ENCODE measurements at regions not wholly inside any gene's neighbourhood (a gene's known extent, or its start where the extent isn't known, plus 50 kb on each side); places are given as distances from the start of the nearest gene placed in this dataset.
A peak's percentile ranks its signal among the peaks of the same experiment; 100 is the strongest.

DNA sequence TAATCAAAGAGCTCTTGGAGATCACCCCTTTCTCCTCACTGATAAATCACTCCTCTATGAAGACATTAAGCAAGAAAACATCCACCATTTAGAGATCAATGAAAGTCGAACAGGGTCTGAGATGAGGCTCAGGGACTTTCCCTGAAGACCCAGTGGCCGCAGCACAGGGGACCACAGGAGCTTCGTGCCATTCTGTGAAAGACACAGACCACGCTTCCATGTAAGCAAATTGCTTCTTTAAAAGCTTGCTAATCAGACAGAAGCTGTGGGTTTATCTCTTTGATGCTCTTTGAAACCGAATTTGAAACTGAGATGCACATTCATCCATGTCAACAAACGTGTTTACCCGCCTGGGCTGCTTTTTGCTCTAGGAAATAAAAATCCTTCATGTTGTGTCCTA is 231.9 kb upstream of the PPP2R2D start:
- no peak for DNase-seq (ENCODE audit: low read depth, low spot score)

DNA sequence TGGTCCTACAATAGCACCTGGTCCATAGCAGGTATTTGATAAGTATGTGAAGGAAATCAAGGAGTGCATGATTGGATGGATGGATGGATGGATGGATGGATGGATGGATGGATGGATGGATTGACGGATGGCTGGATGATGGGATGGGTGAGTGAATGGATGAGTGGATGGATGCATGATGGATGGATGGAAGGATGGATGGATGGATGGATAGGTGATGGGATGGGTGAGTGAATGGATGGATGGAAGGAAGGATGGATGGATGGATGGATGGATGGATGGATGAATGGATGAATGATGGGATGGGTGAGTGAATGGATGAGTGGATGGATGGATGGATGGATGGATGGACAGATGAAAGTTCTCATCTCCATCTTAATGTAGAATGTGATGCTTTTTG is 231.0 kb upstream of the PPP2R2D start:
- DNase-seq (ENCODE audit: low read depth, low spot score), result no peak

DNA sequence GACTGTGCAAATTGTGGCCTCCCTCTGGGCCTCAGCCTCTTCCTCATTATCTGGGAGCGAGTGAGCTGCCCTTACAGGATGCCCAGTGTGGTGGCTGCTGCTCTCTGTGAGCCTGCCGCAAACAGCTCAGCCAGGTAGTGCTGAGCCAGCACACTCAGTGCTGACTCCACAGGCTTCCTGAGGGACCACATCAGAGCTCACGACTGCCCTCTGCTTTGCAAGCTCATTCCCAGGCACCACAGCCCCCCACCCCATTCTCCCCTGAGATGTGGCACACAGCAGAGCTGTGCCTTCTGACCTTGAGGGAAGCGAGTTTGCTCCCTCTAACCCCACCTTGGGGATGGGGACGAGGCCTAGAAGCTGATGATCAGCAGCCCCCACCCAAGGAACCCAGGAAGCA is 230.5 kb upstream of the PPP2R2D start:
- no peak for DNase-seq (ENCODE audit: low read depth, low spot score)

DNA sequence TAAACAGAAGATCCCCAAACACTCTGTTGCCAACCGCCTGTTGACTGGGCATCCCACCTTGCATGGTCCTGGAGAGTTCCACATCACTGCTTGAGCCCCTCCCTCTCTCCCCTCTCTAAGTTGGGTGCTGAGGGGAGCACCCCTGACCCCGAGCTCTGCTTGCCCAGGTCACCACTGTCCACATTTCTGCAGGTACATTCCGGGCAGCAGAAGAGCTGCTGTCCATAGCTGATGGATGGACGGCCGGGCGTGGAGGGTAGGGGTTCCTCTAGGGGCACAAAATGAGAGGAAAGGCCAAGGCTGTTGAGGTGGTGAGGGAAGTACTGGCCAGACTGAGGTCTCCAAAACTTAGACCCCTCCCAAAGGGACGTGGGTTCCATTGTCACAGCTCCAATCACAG is 227.4 kb upstream of the PPP2R2D start:
- no peak for DNase-seq (ENCODE audit: low read depth, low spot score)

DNA sequence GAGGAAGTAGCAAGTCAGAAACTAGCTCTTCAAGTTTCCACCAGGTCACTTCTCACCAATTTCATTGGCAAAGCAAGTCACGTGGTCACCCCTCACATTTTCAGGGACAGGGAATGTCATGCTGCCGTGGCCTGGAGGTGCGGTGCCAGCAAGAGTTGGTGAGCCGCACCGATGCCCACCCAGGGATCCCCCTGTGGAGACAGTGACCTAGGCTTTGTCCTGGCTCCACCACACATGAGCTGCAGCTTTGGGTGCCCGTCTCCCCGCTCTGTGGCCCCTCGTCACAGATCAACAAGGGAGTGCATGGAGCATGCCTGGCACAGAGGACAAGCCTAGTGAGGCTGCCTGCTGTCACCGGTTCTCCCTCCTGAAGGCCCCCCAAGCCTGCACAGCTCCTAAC is 226.7 kb upstream of the PPP2R2D start:
- DNase-seq (ENCODE audit: low read depth, low spot score), result no peak

DNA sequence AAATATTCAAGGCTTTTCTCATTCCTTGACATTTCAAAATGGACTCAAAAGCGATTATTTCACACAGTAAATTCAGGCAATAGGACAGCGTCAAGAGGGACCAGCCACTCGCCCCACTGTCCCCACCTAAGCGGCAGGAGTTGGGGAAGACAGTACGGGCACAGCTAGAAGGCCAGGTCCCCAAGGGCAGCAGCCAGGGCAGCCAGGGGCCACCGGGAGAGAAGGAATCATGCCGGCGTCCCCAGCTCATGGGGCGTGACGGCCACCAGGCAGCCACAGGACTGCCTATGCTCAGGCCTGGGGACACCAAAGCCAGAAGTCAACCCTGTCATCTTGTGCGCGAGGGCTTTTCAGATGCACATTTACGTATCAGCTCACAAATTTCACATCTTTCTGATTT is 225.7 kb upstream of the PPP2R2D start:
- DNase-seq (ENCODE audit: low read depth, low spot score), result no peak

DNA sequence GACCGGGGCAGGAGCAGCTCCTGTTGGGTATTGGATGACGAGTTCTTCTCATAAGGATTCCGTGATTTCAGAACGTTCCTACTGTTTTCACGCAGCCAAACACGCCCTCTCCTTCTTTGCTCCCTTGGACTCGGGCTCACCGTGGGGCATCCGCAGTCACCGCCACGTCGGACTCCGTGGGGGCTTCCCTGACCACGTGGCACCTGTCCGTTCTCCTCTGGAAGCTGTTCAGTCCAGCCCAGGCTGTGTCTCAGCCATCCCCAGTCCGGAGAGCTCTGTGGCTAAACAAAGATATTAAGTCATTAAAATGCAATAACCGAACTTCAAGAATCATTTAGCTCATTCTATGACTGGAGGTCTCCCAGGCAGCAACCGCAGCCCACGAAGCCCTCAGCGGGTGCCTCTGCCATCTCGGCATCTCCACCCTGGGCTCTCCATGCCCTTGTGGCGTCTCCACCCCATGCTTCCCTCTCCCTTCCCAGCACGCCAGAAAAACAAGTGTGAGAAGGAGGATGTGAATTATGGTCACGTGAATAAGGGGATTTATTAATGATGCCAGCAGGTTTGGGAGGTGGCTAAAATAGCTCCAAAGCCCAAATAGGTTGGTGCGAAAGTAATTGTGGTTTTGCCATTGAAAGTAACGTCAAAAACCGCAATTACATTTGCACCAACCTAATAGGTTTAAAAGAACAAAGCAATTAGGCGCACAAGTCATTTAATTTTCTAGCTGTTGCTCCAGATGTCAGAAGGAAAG is 224.6 kb upstream of the PPP2R2D start:
- DNase-seq (ENCODE audit: low read depth, low spot score), result no peak

DNA sequence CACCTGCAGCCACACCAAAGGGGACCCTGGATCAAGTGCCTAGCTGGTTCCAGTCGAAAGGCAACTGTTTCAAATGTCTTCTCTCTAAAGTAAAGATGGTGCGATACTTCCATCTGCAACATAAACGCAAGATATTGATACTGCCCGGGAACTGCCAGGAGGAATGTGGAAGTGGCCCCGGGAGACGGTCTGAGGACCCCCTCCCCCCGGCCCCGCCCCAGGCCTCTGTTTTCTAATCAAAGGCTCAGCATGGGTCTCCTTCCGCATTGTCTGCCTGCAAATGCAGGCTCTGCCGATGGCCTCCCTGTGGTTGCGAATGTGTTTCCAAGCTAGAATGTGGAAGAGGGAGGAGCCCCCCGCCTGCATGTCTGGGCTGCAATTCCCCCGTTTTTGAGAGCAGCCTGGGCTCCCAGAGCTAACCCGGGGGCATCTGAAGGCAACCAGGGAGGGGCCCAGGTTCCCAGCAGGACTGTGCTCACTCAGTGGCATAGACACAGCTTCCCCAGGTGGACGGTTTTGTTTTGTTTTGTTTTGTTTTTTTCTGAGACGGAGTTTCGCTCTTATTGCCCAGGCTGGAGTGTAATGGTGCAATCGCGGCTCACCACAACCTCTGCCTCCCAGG is 223.9 kb upstream of the PPP2R2D start:
- DNase-seq (ENCODE audit: low read depth, low spot score), result peak; percentile 86

DNA sequence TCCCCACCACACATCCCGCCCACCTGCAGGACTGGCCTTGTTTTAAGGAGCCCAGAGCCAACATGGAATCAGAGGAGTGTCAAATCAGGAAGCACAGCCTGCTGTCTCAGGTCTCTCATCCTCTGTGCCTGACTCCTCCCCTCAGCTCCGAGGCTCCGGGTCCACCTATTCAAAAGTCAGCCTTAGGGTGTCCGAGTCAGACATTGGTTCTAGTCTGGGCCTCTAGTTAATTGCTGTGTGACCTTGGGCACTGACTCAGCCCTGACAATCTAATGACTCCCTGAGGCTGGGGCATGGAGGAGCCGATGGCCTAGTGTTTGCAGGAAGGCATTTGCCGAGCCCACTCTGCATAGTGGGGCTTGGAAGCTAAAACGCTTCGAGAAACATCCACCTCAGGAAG is 223.1 kb upstream of the PPP2R2D start:
- DNase-seq (ENCODE audit: low read depth, low spot score), result peak; percentile 84

DNA sequence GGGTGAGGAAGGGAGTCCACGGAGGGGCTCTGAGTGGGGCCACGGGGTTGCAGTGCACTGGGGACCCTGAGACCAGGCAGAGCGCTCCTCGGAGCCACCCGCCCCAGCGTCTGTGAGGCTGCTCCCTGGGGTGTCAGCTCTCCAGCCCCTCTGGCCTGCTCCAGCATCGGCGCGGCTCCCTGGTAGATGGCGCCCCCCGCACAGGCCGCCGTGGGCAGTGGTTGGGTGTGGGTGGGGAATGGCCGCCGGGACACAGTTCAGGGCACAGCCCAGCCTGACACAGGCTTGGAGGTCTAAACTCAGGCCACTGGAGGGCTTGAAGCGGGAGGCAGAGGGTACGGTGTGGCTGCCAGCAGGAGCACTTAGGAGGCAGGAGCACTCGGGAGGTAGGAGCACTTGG is 222.6 kb upstream of the PPP2R2D start:
- no peak for DNase-seq (ENCODE audit: low read depth, low spot score)

DNA sequence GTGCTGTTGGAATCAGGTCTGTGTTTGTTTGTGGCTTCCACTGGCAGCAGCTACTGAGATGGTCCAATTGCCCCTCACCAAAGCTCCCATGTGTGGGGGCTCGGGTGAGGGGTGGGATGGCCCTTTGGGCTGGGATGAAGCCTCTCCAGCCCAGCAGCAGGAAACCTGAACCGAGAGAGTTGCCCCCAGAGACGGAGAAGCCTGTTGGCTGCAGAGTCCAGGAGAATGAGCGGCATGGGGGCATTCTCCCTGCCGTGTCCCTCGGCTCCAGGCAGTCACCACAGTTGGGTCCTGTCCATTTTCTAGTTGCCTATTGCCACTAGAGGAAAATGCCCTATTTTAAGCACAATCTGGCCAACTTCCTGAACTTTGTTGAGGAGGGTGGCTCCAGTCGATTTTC is 222.2 kb upstream of the PPP2R2D start:
- DNase-seq (ENCODE audit: low read depth, low spot score), result no peak

DNA sequence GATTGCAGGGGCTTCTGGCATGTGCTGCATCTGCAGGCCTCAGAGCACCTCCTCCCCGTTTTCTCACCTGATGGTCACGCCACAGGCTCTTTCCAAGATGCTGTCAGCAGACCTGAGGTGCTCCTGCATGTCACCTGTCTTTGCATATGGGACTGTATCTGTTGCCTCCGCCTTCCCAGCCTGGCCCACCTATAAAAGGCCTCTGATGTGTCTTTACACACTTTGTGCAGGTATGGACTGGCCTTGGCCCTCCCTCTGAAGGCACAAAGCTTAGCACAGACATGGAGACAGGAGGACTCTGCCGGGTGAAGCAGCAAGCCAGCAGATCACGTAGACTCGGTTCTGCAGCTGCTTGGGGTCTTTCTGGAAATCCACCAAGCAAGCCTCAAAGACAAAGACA is 220.9 kb upstream of the PPP2R2D start:
- DNase-seq (ENCODE audit: low read depth, low spot score), result no peak

DNA sequence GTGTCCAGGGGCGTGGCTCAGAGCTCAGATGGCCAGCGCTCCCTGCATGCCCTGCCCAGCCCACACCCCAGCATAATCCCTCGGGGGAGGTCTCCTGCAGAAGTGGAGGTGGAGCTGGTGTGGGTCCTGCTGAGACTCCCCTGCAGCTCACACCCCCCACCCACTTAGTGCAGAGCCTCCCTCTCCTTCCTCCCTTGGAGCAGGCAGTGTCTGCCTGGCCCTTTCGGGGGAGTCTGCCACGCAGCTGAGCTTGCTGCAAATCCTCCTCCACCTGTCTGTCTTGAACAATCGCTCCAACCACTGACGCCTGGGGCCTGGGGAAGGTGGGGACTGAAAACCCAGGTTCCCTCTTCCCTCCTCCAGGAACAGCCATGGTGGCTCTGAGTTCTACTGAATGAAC is 219.7 kb upstream of the PPP2R2D start:
- DNase-seq (ENCODE audit: low read depth, low spot score), result no peak

DNA sequence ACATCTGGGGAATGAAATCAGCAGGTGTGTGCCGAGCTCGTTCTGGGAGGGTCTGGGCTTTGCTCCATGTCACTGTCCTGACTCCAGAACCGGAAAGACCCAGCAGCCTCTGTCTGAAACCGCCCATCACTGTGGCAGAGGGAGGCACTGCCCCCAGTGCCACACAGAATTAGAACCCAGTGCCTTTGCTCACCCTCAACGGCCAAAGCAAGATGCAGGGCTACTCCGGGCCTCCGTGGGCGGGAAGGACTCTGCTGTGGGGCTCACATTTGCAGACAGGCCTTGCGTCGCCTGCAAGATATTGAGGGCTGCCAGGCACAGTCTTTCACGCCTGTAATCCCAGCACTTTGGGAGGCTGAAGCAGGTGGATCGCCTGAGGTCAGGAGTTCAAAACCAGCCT is 219.2 kb upstream of the PPP2R2D start:
- DNase-seq (ENCODE audit: low read depth, low spot score), result no peak

DNA sequence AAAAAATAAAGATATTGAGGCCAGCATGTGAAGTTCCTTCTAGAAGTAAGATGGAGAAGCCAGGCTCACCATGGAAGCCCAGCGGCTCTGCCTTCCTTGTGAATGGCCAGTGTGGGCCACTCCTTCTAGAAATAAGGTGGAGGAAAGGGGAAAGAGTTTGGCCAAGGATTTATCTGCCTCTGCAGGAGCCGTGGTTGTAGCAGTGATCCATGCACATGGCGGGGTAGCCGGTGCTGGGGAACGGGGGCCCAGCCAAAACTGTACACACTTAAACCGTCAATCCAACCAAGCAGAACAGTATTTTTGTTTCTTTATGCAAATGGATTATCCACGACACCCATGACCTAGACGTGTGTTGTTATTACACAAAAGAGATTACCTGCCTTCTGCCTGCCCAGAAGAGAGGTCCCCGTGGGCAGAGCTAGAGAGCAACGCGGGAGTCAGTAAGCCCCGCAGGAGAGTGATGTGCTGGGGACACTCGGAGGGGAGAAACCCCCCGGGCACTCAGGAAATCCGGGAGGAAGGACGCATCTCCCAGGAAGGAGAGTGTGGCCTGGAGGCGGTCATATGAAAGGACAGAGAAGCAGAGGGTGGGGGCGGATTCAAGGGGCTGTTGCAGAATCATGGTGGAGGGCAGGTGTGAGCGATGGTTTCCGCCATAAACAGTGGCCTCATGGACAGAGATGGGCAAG is 218.4 kb upstream of the PPP2R2D start:
- no peak for DNase-seq (ENCODE audit: low read depth, low spot score)

DNA sequence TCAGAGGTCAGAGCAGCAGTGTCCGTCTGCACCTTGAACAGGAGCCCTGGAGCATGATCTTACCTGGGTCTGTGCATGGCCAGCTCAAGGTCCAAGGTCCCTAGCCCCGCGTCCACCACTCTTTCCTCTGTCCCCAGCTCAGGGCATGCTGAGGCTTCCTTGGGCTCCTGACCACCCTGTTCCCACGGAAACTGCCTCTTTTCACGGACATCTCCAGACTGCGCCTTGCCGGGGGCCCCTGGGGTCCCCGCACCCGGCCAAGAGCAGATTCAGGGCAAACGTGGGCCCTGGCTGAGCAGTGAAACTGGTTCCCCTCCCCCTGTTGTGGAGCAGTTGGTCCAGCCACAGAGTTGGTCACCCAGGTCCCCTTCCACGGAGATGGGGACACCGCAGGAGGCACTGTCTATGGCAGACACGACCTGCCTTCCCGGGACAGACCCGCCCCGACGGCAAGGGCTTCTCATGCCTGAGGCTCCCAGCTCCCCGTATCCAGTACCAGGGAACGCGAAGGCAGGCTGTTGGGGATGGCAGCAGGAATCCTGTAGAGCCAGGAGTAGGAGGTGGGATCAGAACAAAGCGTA is 217.4 kb upstream of the PPP2R2D start:
- no peak for DNase-seq (ENCODE audit: low read depth, low spot score)

DNA sequence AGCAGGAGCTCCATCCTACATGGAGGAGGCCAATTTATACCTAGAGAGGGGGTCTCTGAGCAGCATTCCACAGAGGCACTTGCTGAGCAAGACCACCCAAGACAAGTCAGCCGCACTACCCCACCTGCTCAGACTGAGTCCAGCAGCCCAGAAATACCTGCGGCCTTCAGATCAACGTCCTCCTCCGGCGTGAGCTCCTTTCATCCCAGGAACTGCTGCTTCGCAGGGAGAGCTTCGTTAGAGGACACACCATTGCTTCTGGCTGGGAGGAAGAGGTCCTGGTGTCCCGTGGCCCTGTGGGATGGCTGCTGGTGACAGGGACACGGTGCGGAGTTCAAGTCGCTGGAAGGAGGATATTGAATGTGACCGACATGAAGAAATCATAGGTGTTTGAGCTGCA is 216.9 kb upstream of the PPP2R2D start:
- DNase-seq (ENCODE audit: low read depth, low spot score), result no peak

DNA sequence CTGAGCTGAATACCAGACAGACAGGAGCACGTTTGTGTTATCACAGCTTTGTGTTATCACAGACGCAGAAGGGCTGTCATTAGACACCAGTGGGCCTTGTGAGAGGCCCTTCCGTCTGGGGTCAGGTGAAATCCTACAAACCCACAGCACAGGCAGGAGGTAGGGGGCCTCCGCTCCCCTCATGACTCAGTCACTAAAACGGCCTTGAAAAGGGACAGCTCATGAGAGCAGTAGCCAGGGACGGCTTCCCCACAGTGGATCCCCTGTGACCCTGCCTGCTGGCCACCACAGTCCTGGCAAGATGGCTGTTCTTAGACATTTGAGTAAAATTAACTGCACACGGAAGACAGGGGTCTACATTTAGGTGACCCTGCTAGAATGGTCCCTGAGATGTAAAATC is 215.8 kb upstream of the PPP2R2D start:
- no peak for DNase-seq (ENCODE audit: low read depth, low spot score)

DNA sequence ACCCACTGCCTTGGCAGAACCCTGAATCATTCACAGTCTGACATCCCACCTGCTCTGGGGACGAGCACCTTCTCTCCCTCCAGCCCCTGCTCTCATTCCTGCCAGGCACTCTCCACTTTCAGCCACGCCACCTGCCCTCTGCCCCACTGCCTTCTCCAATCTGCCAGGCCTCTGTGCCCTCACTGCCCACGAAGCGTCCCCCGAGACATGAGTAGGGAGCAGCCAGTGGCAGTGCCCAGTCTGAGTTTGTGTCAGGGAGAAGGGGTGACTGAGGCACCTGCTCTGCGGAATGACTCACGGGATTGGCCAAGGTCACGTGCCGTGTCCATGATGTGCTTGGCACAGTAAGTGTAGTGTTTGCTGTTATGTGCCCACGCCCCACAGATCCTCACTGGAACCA is 215.2 kb upstream of the PPP2R2D start:
- DNase-seq (ENCODE audit: low read depth, low spot score), result no peak

DNA sequence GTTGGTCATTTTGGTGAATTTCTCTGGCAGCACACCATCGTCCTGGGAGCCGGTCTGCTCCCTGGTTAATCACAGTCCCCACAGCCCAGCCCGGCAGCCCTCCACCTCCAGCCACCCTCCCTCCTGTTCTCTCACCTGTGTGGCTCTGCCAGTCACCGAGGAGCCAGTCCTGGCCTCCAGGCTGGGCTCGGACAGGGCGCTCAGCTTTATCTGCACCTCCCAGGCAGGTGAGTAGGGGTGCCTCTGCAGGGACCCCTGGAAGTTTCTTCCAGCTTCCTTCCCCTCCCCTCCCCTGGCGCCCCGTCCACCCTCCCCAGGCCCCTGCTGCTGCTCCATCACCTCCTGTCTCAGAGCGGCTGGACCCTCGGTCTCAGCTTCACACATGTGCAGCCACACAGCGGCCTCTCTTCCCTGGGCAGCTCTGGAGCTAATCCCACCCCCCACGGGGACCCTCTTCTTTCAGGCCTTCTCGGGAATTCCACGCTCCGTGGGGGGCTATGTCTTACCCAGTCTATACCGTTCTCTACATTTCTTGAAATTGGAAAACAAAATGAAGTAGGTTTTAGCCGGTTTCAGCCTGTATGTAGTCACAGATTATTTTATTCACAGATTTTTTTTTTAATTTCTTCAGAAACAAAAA is 213.9 kb upstream of the PPP2R2D start:
- DNase-seq (ENCODE audit: low read depth, low spot score), result no peak

DNA sequence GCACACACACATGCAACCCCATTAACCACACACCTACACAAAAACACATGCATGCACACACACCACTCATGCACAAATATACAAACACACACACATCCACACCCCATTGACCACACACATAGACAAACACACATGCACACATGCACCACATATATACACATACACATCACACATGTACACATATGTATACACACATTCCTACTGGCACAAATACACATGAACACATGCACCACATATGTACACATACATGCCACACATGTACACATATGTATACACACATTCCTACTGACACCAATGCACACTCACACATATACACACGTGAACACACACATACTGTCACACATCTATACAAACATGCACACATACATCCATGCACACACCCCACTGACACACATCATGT is 212.5 kb upstream of the PPP2R2D start:
- DNase-seq (ENCODE audit: low read depth, low spot score), result no peak

DNA sequence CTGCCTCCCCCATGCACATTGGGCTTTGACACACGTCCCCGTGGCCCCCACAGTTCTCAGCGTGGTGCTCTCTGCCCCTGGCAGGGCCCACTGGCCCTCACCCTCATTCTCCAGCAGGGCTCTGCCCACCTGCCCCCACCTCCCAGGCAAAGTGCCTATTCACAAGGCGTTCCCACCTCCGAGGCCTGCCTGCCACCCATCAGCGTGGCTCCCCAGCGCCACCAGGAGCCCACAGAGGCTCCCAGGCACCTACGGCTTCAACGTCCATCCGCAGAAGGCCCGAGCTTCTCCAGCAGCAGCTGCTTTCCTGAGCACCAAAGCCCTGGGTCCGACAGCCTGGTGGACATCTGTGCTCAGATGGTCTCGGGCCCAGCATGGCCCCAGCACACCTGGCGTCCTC is 211.8 kb upstream of the PPP2R2D start:
- peak; percentile 44 for DNase-seq (ENCODE audit: low read depth, low spot score)
